ENCODE measurements at regions not wholly inside any gene's neighbourhood (a gene's known extent, or its start where the extent isn't known, plus 50 kb on each side); places are given as distances from the start of the nearest gene placed in this dataset.
"Not testable (repeated sequence)": the region's sequence is repeated elsewhere in the genome, so short reads cannot be mapped to it uniquely, and the experiment has no call there.

GRCh38 chr2:138901530-138901929, 121.3 kb upstream of the NXPH2 start:
- ChIA-PET CTCF (no interaction called here), POLR2A (no interaction called here)
- Mint-ChIP-seq H3K4me1 (no peaks in the 10 kb centered on the region), H3K4me3 (no peak overlapping the region), H3K27ac (no peak overlapping the region), H3K36me3 (ENCODE audit: low read depth) (no peaks in the 10 kb centered on the region), H3K27me3 (no peaks in the 10 kb centered on the region), H3K9me3 (no peaks in the 10 kb centered on the region)
- DNase-seq: no peak

- Mint-ChIP-seq H3K27ac (no peak overlapping the region), H3K4me3 (no peak overlapping the region), H3K36me3 (ENCODE audit: low read depth) (no peaks in the 10 kb centered on the region), H3K4me1 (no peaks in the 10 kb centered on the region), H3K27me3 (no peaks in the 10 kb centered on the region), H3K9me3 (no peaks in the 10 kb centered on the region)
- no peak for DNase-seq
- ChIA-PET POLR2A (no interaction called here), CTCF (no interaction called here)
Measured at GRCh38 chr2:138898855-138899254, 118.7 kb upstream of the NXPH2 start.

GRCh38 chr2:138897274-138897673, 117.1 kb upstream of the NXPH2 start:
- no peaks in the 10 kb centered on the region for H3K27me3 Mint-ChIP-seq
- H3K9me3 Mint-ChIP-seq: peaks cover 2% of the 10 kb centered on the region
- no peaks in the 10 kb centered on the region for H3K36me3 Mint-ChIP-seq (ENCODE audit: low read depth)
- POLR2A ChIA-PET: no interaction called here
- CTCF ChIA-PET: no interaction called here
- H3K27ac Mint-ChIP-seq: no peak overlapping the region
- no peak for DNase-seq
- no peaks in the 10 kb centered on the region for H3K4me1 Mint-ChIP-seq
- no peak overlapping the region for H3K4me3 Mint-ChIP-seq

- DNase-seq: no peak
- Mint-ChIP-seq H3K27ac (no peak overlapping the region), H3K27me3 (no peaks in the 10 kb centered on the region), H3K4me1 (no peaks in the 10 kb centered on the region), H3K9me3 (peaks cover 2% of the 10 kb centered on the region), H3K36me3 (ENCODE audit: low read depth) (no peaks in the 10 kb centered on the region), H3K4me3 (no peak overlapping the region)
- ChIA-PET POLR2A (no interaction called here), CTCF (no interaction called here)
Measured at GRCh38 chr2:138893746-138894145, 113.6 kb upstream of the NXPH2 start.

- DNase-seq: no peak
- Mint-ChIP-seq H3K4me3 (no peak overlapping the region), H3K9me3 (no peaks in the 10 kb centered on the region), H3K4me1 (no peaks in the 10 kb centered on the region), H3K27ac (no peak overlapping the region), H3K27me3 (no peaks in the 10 kb centered on the region), H3K36me3 (ENCODE audit: low read depth) (no peaks in the 10 kb centered on the region)
- ChIA-PET CTCF (no interaction called here), POLR2A (no interaction called here)
Measured at GRCh38 chr2:138881126-138881525, 100.9 kb upstream of the NXPH2 start.

- ChIA-PET CTCF (no interaction called here), POLR2A (no interaction called here)
- Mint-ChIP-seq H3K9me3 (no peaks in the 10 kb centered on the region), H3K4me3 (no peak overlapping the region), H3K4me1 (no peaks in the 10 kb centered on the region), H3K36me3 (ENCODE audit: low read depth) (no peaks in the 10 kb centered on the region), H3K27me3 (no peaks in the 10 kb centered on the region), H3K27ac (no peak overlapping the region)
- DNase-seq: no peak
Measured at GRCh38 chr2:138879931-138880330, 99.7 kb upstream of the NXPH2 start.

- Mint-ChIP-seq H3K9me3 (no peaks in the 10 kb centered on the region), H3K27ac (no peak overlapping the region), H3K36me3 (ENCODE audit: low read depth) (no peaks in the 10 kb centered on the region), H3K27me3 (no peaks in the 10 kb centered on the region), H3K4me1 (no peaks in the 10 kb centered on the region), H3K4me3 (no peak overlapping the region)
- no peak for DNase-seq
- POLR2A ChIA-PET: no interaction called here
- CTCF ChIA-PET: no interaction called here
Measured at GRCh38 chr2:138877421-138877820, 97.2 kb upstream of the NXPH2 start.

GRCh38 chr2:138874251-138874650, 94.1 kb upstream of the NXPH2 start:
- Mint-ChIP-seq H3K27me3 (no peaks in the 10 kb centered on the region), H3K27ac (no peak overlapping the region), H3K9me3 (no peaks in the 10 kb centered on the region), H3K4me3 (no peak overlapping the region), H3K4me1 (no peaks in the 10 kb centered on the region), H3K36me3 (ENCODE audit: low read depth) (no peaks in the 10 kb centered on the region)
- ChIA-PET CTCF (no interaction called here), POLR2A (no interaction called here)
- no peak for DNase-seq

- H3K27ac Mint-ChIP-seq; H3K36me3 Mint-ChIP-seq (ENCODE audit: low read depth); CTCF ChIA-PET; H3K9me3 Mint-ChIP-seq; DNase-seq; POLR2A ChIA-PET; H3K27me3 Mint-ChIP-seq; H3K4me1 Mint-ChIP-seq; H3K4me3 Mint-ChIP-seq: not testable (repeated sequence)
Measured at GRCh38 chr2:138872116-138872515, 91.9 kb upstream of the NXPH2 start.

GRCh38 chr2:138871312-138871711, 91.1 kb upstream of the NXPH2 start:
- no peak overlapping the region for H3K4me3 Mint-ChIP-seq
- no peaks in the 10 kb centered on the region for H3K4me1 Mint-ChIP-seq
- no peaks in the 10 kb centered on the region for H3K27me3 Mint-ChIP-seq
- ChIA-PET CTCF (no interaction called here), POLR2A (no interaction called here)
- H3K27ac Mint-ChIP-seq: no peak overlapping the region
- no peak for DNase-seq
- H3K9me3 Mint-ChIP-seq: no peaks in the 10 kb centered on the region
- H3K36me3 Mint-ChIP-seq (ENCODE audit: low read depth): no peaks in the 10 kb centered on the region

- ChIA-PET CTCF (interaction anchor here (1.3 kb wide), 1 partner anchor 12 kb away, joined by 3 read pairs; no protein-coding TSS in a partner anchor), POLR2A (no interaction called here)
- Mint-ChIP-seq H3K4me3 (no peak overlapping the region), H3K9me3 (no peaks in the 10 kb centered on the region), H3K27ac (no peak overlapping the region), H3K4me1 (no peaks in the 10 kb centered on the region), H3K27me3 (no peaks in the 10 kb centered on the region), H3K36me3 (ENCODE audit: low read depth) (no peaks in the 10 kb centered on the region)
- DNase-seq: no peak
Measured at GRCh38 chr2:138867341-138867740, 87.2 kb upstream of the NXPH2 start.

- no peak overlapping the region for H3K27ac Mint-ChIP-seq
- H3K36me3 Mint-ChIP-seq (ENCODE audit: low read depth): no peaks in the 10 kb centered on the region
- POLR2A ChIA-PET: no interaction called here
- no peaks in the 10 kb centered on the region for H3K9me3 Mint-ChIP-seq
- no peak overlapping the region for H3K4me3 Mint-ChIP-seq
- DNase-seq: no peak
- H3K4me1 Mint-ChIP-seq: no peaks in the 10 kb centered on the region
- CTCF ChIA-PET: no interaction called here
- H3K27me3 Mint-ChIP-seq: no peaks in the 10 kb centered on the region
Measured at GRCh38 chr2:138866797-138867196, 86.6 kb upstream of the NXPH2 start.

GRCh38 chr2:138853761-138854160, 73.6 kb upstream of the NXPH2 start:
- Mint-ChIP-seq H3K27me3 (no peaks in the 10 kb centered on the region), H3K4me3 (no peak overlapping the region), H3K36me3 (ENCODE audit: low read depth) (no peaks in the 10 kb centered on the region), H3K4me1 (no peaks in the 10 kb centered on the region), H3K27ac (no peak overlapping the region), H3K9me3 (no peaks in the 10 kb centered on the region)
- CTCF ChIA-PET: no interaction called here
- POLR2A ChIA-PET: no interaction called here
- no peak for DNase-seq

GRCh38 chr2:138853296-138853695, 73.1 kb upstream of the NXPH2 start:
- DNase-seq: no peak
- Mint-ChIP-seq H3K27ac (no peak overlapping the region), H3K4me3 (no peak overlapping the region), H3K27me3 (no peaks in the 10 kb centered on the region), H3K36me3 (ENCODE audit: low read depth) (no peaks in the 10 kb centered on the region), H3K9me3 (no peaks in the 10 kb centered on the region), H3K4me1 (no peaks in the 10 kb centered on the region)
- ChIA-PET CTCF (no interaction called here), POLR2A (no interaction called here)

GRCh38 chr2:138846216-138846821, 66.1 kb upstream of the NXPH2 start:
- no peaks in the 10 kb centered on the region for H3K9me3 Mint-ChIP-seq
- POLR2A ChIA-PET: no interaction called here
- DNase-seq: no peak
- H3K4me1 Mint-ChIP-seq: no peaks in the 10 kb centered on the region
- CTCF ChIA-PET: no interaction called here
- H3K27ac Mint-ChIP-seq: no peak overlapping the region
- no peaks in the 10 kb centered on the region for H3K36me3 Mint-ChIP-seq (ENCODE audit: low read depth)
- no peaks in the 10 kb centered on the region for H3K27me3 Mint-ChIP-seq
- no peak overlapping the region for H3K4me3 Mint-ChIP-seq
